GM18499 (cell line): ENCODE measurements at regions not wholly inside any gene's neighbourhood (a gene's known extent, or its start where the extent isn't known, plus 50 kb on each side); places are given as distances from the start of the nearest gene placed in this dataset.

Experiments used
- ATAC-seq: cut with Tn5 transposase; IDR thresholded peaks from one replicate; pipeline ENCODE4 v1.9.1; 2021; ENCODE audit warnings: moderate number of reproducible peaks; ENCODE audit not compliant: insufficient read depth, unreplicated experiment

DNA sequence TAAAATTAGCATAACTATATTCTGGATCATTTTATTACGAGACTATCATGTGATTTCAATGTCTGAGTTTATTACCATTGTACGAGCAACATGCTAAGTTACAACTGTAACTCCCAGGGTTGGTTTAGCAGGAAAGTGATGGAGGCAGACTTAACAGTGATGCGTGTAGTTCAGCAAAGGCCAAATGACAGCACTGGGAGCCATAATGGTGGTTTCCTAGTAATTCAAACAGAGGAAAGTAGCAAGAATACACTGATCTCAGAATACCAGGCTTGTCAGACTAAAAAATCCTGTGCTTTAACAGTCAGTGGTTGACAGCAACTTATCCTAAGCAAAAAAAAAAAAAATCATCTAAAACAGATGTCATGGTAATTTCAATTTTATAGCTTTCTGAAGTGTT is 229.6 kb downstream of the KLF12 start:
- ATAC-seq: no peak

DNA sequence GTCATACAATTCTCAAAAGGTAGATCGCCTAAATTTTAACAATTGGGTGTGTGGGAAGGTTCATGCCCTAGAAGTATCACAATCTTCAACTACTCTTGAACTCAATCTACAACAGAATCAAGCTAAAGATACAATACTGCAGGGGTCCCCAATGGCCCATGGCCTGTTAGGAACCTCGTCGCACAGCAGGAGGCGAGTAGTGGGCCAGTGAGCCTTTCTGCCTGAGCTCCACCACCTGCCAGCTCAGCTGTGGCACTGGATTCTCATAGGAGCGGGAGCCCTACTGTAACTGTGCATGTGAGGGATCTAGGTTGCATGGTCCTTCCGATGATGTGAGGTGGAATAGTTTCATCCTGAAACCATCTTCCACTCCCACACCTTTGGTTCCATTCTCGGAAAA is 230.6 kb downstream of the KLF12 start:
- ATAC-seq: no peak

DNA sequence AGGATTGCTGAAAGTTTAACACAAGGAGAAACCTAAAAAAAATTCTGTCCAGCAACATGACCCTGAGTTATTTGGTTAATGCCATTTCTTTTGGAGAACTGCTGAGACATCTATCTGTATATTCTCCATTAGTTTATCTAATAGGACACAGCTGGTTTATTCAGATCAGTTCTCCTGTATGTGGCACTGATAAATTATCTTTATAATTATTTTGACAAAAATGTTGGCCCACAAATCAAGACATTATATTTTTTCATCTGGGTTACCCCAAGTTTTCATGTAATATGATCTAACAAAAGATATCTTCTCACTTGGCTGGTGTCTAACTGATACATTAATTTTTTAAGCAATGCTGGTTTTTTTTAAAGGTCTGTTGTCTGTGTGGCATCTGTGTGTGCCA is 231.4 kb downstream of the KLF12 start:
- ATAC-seq: no peak

DNA sequence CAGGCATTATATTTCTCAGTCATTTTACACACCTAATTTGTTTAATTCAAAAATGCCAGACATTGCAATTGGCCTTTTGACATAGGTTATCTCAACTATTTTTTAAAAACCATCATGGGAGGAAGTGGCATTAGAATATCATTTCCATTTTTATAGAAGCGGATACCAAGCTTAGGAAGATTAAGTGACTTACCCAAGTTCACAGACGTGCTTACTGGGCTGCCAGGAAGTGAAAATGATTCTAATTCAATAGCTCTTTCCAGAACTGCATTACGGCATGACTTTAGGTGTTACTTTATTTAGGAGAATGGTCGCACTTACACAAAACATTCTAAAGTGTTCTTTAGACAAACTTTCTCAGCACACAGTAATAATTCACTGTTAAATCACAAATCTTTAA is 231.9 kb downstream of the KLF12 start:
- ATAC-seq: no peak

DNA sequence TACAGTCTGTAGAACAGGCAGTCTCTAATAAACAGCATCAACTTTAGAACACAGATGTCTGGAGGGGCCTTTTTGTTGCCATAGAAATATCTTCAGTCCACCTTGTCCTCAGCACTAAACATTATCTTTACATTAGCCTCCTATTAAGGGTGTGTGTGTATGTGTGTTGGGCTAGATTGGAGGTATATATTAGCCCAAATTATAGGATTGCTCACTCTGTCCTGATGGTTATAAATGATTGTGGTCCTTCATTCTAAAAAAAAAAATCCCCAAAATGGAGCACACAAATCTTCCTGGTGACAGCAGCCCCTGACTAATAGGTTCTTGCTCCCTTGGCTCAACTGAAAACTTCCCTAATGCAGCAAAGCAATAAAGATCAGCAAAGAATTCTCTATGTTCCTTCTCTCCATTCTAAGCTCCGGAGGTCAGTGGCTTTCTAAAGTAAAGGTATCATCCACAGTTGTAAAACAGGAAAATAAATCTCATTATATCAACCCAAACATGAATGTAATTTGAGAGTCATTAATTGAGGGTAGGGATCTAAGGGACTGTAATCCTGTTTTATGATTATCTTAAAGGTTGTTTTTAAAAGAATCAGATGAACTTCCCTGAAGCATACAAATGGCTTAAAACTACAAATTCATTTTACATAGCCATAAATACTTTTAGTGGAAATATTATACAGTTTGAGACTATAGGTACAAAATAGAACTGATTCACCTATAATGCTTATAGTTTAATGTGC is 232.7 kb downstream of the KLF12 start:
- no peak for ATAC-seq

DNA sequence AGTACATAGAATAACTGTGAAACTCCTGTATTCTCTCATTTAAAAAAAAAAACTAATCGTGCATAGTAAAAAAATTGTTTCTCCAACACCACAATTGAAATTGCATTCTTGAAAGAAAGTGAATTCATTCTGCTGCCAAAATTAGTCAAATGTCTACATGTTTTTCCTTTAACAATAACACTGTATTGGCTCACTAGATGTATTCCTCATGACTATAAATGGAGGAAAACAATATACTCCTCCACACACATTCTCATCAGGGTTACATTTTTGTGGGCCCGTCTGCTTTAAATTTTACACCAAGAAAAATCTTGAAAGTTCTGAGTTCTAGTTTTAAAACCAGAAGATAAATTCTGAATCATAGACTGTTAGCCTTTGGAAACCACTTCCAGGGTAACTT is 233.6 kb downstream of the KLF12 start:
- no peak for ATAC-seq

DNA sequence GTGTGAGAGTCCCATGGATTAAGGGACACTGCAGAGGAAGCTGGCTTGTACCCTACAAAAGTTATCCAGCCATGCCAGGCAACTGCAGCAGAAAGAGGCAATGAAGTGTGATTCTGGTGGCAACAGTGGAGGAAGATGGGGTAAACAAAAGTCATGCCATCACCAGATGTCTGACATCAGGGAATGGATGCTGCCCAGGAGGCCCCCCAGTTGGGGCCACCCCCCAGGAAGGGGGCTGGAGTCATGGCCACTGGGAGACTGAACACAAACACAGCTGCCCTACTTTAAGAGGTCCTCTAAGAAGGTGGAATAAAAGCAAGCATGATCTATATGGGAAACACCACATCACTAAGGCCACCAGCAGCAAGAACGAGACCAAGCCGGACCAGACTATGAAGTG is 235.3 kb downstream of the KLF12 start:
- no peak for ATAC-seq

DNA sequence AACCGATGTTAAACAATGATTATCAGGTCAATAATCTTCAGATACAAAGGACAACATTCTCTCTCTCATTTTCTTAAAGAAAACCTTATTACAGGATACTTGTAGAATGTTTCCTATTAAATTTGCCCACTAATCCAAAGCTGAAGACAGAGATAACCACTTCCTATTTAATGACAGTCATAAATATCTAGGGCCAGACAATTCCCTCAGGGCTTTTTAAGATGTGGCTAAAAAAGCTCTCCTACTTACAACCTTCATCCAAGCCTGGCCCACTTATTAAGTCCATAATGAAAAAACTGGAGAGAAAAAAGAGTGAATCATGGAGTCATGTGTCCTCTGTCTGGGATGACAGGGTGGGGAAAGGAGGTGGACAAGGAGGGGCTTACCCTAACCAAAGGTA is 235.9 kb downstream of the KLF12 start:
- ATAC-seq: no peak

DNA sequence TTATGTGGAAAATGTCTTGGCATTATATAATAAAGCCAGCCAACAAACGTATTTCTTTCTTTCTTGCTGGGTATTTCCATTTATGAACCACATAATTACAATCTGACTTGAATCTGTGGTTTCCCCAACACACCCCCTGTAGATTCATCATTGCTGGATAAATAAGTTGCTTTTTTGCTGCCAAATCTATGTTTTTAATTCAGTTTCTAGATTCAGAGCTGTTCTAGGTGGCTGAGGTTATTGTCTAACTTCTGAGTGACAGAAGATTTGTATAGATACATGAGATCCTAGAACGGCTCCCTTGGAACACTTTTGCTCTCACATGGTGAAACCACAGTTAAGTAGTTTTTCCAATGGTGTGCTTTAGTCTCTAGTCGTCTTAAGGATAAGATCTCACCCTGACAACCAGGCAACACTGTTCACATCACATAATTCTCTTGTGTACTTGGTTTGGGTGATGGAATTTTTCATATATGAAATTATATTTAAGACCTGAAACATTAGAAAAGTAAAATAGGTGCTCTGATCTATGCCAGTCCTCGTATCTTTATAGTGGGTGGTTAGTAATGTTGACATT is 239.1 kb downstream of the KLF12 start:
- no peak for ATAC-seq

DNA sequence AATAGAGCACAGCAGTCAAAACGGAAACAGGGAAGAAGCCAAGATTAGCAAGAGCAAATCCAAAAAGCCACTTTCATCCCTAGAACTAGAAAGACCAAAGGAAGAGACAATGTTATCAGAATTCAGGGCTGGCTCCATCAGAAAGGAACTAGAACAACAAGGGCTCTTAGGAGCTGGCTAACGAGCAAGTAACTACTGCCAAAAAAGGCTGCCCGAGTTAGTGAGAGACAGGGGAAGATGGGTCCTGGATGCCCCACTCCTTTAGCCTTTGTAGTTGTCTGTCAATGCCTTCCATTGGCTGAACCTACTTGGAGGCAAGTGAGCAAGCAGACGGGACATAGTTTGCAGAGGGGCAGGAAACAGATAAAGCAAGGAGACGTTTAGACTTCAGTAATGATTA is 240.4 kb downstream of the KLF12 start:
- ATAC-seq: no peak

DNA sequence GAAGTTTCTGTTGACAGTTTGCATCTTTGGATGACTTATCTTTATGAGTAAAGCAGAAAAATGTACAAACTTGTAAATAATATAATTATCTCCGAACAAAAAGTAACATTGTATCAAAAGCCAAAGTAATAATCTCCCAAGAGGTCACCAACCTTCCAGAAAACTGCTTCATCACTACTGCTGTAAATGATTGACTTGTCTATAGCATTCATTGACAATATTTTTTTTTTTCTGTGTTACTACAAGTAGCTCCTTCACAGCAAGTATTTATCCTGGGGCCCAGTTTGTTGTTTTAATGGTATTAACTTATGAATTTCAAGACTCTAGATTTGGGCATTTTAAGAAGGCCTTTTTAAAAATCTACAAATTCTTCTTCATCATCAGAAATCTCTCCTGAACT is 242.4 kb downstream of the KLF12 start:
- no peak for ATAC-seq

DNA sequence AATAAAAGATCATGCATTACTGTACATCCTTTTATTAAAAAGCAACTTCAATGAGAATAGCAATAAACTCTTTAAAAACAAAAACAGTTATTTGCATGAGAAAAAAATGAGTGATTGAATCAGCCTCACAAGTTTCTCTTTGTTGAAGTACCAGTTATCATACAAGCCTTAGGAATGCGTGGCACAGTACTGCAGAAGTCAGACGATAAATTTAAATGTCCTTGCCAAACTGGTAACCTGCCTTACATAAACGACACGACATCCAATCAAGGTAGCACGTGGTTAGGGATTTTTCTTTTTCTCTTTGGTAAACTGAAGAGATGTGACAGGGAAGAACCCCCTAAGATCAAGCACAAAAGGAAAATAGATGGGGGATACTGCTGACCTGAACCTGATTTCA is 251.0 kb downstream of the KLF12 start:
- ATAC-seq: no peak

DNA sequence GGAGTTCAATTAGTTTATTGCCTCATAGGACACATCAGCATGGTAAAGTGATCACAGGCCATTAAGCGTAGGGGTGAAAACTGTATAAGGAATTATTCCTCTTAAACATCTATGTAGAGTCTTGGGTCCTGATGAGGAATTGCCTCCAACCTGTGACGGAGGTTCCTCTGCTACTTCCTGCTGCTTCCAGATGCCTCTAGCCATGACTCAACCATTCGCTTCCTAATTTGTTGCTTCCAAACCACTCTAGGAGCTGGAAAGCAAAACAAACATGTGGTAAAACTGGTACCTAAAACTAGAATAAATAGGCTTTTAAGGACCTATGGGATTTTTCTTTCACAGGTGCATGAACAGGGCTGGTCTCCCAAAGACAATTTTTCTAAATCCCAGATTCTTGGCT is 253.8 kb downstream of the KLF12 start:
- no peak for ATAC-seq

DNA sequence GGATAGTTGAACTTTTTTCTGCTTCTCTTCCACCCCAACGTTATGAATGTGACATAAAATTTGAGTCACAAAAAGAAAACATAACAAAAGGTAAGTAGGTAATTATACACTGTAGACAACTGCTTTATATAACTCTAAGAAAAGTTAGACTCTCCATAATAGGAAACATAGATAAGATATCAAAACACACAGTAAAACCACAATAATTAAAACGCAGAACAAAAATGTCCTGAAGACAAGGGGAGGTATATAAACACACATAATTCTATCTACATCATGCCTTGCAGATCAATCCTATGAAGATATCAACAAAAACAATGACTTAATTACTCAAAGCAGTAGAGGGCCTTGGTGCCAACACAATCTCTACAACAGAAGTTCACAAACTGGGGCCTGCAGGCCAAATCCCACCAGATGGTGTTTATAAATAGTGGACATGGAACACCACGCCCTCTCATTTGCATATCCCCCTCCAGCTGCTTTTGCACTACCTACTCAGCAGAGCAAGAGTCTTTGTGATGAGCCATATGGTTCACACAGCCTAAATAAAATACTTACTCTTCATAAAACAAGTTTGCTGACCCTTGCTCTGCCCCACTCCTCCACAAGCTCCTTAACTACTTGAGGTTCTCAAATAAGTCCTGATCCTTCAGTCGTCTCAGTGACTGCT is 254.7 kb downstream of the KLF12 start:
- no peak for ATAC-seq

DNA sequence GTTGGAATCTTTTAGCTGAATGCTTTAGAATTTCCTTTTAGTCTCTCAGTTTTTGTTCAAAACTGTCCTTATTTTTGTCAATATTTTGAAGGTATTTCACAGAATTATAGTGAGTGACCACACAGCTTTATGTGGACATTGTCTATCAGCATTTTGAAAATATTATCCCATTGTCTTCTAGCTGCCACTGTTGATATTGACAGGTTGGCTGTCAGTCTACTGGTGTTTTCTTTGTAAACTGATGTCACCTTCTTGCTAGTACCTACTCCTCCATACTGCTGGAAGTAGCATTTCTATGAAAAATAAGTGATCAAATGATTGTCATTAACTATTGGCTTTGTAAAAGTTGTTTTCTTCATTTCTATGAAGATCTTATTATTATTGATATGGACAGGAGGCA is 256.8 kb downstream of the KLF12 start:
- ATAC-seq: no peak

DNA sequence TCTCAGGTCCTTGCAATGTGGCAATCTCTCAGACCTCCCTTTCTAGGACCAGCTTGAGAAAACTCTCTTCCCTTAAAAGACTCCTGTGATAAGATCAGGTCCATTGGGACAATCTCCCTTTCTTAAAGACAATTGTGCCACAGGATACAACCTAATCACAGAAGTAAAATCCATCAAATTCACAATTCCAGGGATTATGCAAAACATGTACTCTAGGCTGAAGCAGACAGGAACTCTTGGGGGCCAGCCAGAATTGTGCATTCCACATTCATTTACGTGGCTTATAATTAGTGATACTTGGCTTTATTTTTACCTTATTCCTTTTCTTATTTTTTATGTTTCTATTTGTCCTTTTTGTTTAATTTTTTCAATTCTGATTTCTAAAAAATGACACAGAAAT is 257.9 kb downstream of the KLF12 start:
- no peak for ATAC-seq

DNA sequence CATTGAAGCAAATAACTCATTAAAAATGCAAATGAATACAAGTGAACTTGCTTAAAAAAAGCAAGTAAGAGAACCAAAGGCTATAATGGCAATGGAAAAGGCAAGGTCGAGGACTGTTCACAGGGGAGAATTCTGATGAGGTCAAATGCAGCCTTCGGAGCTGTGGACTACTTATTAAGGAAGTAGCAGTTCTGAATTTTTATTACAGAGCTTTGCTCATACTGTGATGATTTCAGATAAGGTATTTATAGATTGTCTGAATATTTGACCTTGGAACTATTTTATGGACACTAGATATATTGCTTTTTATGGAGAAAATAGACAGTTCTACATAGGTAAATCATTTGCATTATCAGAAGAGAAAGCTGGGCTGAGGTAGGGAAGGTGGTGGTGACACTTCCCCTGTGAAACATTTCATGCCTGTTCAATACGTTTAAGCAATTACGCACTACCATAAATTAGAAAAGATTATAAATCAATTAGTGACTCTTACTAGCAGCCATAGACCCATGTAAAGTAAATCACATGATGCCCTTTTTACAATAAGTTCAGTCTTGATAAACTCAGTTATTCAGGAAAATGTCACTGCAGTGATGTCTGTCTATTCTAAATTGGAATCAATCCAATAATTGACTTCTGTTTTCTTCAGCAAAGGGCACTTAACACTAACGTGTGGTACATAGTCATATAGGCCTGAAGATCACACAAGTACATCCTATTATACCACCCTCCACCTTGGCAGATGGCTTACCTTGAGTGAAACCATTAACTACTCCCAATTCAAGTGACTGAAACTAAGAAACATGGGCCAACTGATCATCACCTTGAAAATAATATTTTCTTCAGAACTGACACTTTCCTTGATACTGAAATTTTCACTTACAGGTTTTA is 260.0 kb downstream of the KLF12 start:
- no peak for ATAC-seq

DNA sequence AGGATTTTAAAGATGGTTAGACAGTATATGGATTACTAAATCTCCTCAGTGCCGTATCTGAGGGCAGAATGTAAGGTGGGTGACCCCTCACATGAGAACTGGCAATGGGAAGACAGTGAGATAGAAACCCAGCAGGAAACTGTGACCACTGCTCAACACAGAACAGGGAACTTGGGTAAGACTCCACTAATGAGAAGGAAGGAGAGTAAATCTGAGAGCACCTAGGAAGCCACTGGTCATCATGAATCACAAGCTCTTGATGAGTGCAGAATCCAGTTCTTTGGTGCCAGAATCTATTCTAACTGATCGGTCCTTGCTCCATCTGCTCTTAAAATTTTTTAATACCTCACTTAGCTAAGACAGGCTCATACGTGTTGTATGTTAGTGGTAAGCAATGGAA is 261.8 kb downstream of the KLF12 start:
- no peak for ATAC-seq

DNA sequence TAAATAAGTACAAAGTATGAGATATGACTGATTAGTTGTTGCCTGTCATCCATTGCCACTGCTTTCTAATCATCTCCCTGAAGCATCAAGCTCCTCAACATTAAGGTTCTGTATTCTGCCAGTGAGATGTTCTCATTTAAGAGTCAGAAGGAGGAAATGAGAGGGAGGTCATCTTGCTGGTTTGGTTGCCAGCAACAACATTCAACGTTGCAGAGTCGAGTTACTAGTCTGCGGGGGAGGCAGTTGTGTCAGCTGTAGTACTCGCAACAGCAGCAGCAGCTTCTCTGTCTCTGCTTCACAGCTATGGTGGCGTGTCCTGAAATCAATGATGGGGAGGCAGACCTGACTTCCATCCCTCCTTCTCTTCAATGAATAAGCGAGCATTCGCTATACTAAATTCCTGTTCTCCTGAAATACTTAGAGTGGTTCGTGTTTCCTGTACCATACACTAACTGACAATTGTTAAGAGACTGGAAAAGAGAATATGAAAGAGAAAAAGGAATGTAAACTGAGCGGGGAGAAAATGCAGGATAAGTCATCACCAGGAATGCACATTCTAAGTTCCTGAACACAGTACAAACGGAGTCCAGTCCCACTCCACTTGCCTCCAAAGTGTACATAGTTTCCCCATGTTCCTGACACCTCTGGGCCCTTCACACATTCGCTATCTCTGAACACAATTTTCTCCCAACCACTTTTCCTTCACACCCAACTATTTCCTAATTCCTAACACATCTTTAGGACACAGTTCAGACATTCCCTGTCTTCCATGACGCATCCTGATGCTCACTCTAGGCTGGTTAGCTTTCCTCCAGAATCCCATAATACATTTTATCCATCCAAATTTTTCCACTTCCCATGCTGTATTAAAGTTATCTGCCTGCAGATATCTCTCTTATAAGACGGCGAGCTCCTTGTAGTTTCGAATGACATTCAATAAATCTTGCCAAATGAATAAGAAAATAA is 263.0 kb downstream of the KLF12 start:
- ATAC-seq: no peak
